ENCODE measurements at regions not wholly inside any gene's neighbourhood (a gene's known extent, or its start where the extent isn't known, plus 50 kb on each side); places are given as distances from the start of the nearest gene placed in this dataset.

DNA sequence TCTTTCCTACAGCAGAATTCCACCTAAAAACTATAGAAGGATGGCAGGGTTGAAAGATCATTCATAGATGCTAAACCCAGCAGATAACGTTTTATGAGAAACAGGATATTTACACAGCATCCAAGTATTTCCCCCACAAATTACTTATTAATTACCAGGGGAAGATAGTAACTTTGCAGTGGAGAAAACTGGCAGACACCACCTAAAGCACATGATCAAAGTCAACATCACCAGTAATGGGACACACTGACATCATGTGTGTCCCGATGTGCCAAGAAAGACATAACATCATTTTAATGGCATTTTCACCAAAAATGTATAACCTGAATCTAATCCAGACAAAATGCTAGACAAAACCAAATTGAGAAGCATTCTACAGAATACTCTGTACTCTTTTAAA lies 220.4 kb upstream of the THBS1 start:
- Histone ChIP-seq H3K36me3 (ENCODE audit: insufficient read depth, low read length) (no peaks in the 10 kb centered on the region), H3K4me2 (ENCODE audit: low read depth, low read length, poor library complexity, severe bottlenecking) (no peak overlapping the region), H3K79me2 (ENCODE audit: low read length) (no peaks in the 10 kb centered on the region), H2AFZ (ENCODE audit: low read length) (no peak overlapping the region), H3K4me1 (ENCODE audit: low read length) (no peaks in the 10 kb centered on the region), H3K27me3 (ENCODE audit: low read length) (no peaks in the 10 kb centered on the region), H3K9me2 (replicated peaks; ENCODE audit: insufficient read depth, low read length) (no peaks in the 10 kb centered on the region), H3K27ac (ENCODE audit: low read length) (no peak overlapping the region), H3K4me3 (ENCODE audit: low read length) (no peak overlapping the region), H3K9me3 (ENCODE audit: low read length) (no peaks in the 10 kb centered on the region), H3K9ac (ENCODE audit: low read length) (no peak overlapping the region), H4K20me1 (ENCODE audit: insufficient read depth, low read depth, low read length) (no peaks in the 10 kb centered on the region)
- DNase-seq = no peak

DNA sequence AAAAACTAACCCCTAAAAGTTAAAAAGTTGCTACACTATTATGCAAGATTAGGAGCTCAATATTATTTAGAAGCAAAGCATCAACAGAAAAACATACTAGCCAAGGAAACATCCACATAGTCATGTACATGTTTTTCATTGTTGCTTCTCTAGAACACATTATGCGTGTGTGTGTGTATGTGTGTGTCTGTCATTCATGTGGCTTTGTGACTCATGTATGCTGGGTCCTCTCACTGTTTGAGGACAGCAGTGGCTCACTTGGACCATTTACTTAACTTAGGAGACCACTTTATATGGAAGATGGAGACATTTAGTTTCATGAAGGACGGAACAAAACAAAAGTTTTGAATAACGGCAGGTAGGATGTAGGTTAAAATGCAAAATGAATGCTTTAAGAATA lies 219.4 kb upstream of the THBS1 start:
- no peak overlapping the region for H3K4me3 ChIP-seq (ENCODE audit: low read length)
- H3K27ac ChIP-seq (ENCODE audit: low read length) = no peak overlapping the region
- H3K9me2 ChIP-seq (replicated peaks; ENCODE audit: insufficient read depth, low read length) = no peaks in the 10 kb centered on the region
- no peaks in the 10 kb centered on the region for H3K36me3 ChIP-seq (ENCODE audit: insufficient read depth, low read length)
- no peak for DNase-seq
- H3K4me1 ChIP-seq (ENCODE audit: low read length) = no peaks in the 10 kb centered on the region
- no peak overlapping the region for H3K4me2 ChIP-seq (ENCODE audit: low read depth, low read length, poor library complexity, severe bottlenecking)
- no peaks in the 10 kb centered on the region for H3K9me3 ChIP-seq (ENCODE audit: low read length)
- no peaks in the 10 kb centered on the region for H4K20me1 ChIP-seq (ENCODE audit: insufficient read depth, low read depth, low read length)
- H3K27me3 ChIP-seq (ENCODE audit: low read length) = no peaks in the 10 kb centered on the region
- H3K79me2 ChIP-seq (ENCODE audit: low read length) = no peaks in the 10 kb centered on the region
- H3K9ac ChIP-seq (ENCODE audit: low read length) = no peak overlapping the region
- no peak overlapping the region for H2AFZ ChIP-seq (ENCODE audit: low read length)

DNA sequence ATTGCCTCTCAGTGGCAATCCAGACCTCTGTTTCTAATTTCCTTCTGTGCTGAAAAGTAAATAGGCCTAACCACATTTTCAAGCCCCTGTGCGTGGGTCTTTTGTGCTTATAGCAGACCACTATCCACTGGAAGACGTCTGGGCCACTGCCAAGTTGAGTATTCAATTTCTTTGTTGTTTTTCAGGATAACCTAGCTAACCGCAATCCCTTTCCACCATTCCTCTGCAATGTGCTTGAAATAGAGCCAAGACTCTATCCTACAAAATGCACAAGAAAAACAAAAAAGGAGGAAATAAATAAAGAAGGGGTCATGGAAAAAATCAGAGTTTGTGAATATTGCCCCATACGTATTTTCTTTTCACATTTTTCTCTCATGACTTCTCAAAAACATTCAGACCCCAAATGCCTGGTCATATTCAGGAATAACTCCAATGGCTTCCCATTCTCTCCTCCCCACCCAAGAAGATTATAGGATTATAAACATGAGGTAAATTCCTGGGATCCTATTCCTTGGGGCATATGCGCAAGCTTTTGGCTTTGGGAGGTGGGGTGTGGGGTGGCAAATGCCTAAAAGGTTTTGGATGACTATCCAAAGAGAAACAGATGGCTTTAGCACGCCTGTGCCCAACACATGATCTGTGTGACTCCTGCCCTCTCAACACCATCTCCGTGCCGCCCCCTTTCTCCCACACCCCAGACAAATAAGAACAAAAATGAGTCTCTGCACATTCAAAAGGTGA lies 217.9 kb upstream of the THBS1 start:
- Histone ChIP-seq H3K79me2 (ENCODE audit: low read length) (no peaks in the 10 kb centered on the region), H3K9ac (ENCODE audit: low read length) (no peak overlapping the region), H4K20me1 (ENCODE audit: insufficient read depth, low read depth, low read length) (no peaks in the 10 kb centered on the region), H3K4me1 (ENCODE audit: low read length) (no peaks in the 10 kb centered on the region), H3K27me3 (ENCODE audit: low read length) (no peaks in the 10 kb centered on the region), H3K4me3 (ENCODE audit: low read length) (no peak overlapping the region), H3K9me2 (replicated peaks; ENCODE audit: insufficient read depth, low read length) (no peaks in the 10 kb centered on the region), H3K36me3 (ENCODE audit: insufficient read depth, low read length) (no peaks in the 10 kb centered on the region), H3K4me2 (ENCODE audit: low read depth, low read length, poor library complexity, severe bottlenecking) (no peak overlapping the region), H3K27ac (ENCODE audit: low read length) (no peak overlapping the region), H3K9me3 (ENCODE audit: low read length) (no peaks in the 10 kb centered on the region), H2AFZ (ENCODE audit: low read length) (no peak overlapping the region)
- no peak for DNase-seq

- H2AFZ ChIP-seq (ENCODE audit: low read length) = no peak overlapping the region
- H3K9me3 ChIP-seq (ENCODE audit: low read length) = no peaks in the 10 kb centered on the region
- no peaks in the 10 kb centered on the region for H3K36me3 ChIP-seq (ENCODE audit: insufficient read depth, low read length)
- no peaks in the 10 kb centered on the region for H3K79me2 ChIP-seq (ENCODE audit: low read length)
- no peak overlapping the region for H3K4me3 ChIP-seq (ENCODE audit: low read length)
- DNase-seq = no peak
- no peaks in the 10 kb centered on the region for H3K4me1 ChIP-seq (ENCODE audit: low read length)
- H3K27ac ChIP-seq (ENCODE audit: low read length) = no peak overlapping the region
- H3K9ac ChIP-seq (ENCODE audit: low read length) = no peak overlapping the region
- H3K4me2 ChIP-seq (ENCODE audit: low read depth, low read length, poor library complexity, severe bottlenecking) = no peak overlapping the region
- H3K9me2 ChIP-seq (replicated peaks; ENCODE audit: insufficient read depth, low read length) = no peaks in the 10 kb centered on the region
- H3K27me3 ChIP-seq (ENCODE audit: low read length) = no peaks in the 10 kb centered on the region
- no peaks in the 10 kb centered on the region for H4K20me1 ChIP-seq (ENCODE audit: insufficient read depth, low read depth, low read length)
Observed at GRCh38 chr15:39363761-39364586, 216.9 kb upstream of the THBS1 start.

DNA sequence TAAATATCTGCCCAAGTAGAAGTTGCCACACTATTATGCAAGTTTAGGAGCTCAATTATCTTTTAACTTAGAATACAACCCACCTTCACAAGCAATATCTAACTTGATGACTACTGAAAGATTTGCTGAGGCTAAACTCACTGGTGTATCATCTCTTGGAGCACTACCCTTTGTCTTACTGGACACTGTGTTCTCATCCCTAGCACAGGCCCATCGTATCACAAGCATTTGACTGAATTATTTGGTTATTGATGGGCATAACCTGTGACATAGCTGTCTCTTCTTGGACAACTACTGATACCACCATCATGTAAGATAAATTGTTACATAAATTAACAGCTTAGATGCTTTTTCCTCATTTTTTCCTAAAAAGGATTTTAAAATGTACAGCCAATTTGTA lies 216.2 kb upstream of the THBS1 start:
- H3K79me2 ChIP-seq (ENCODE audit: low read length) = no peaks in the 10 kb centered on the region
- no peaks in the 10 kb centered on the region for H4K20me1 ChIP-seq (ENCODE audit: insufficient read depth, low read depth, low read length)
- DNase-seq = no peak
- no peaks in the 10 kb centered on the region for H3K9me3 ChIP-seq (ENCODE audit: low read length)
- no peaks in the 10 kb centered on the region for H3K4me1 ChIP-seq (ENCODE audit: low read length)
- no peaks in the 10 kb centered on the region for H3K36me3 ChIP-seq (ENCODE audit: insufficient read depth, low read length)
- no peaks in the 10 kb centered on the region for H3K27me3 ChIP-seq (ENCODE audit: low read length)
- no peak overlapping the region for H3K4me3 ChIP-seq (ENCODE audit: low read length)
- no peak overlapping the region for H3K9ac ChIP-seq (ENCODE audit: low read length)
- H3K27ac ChIP-seq (ENCODE audit: low read length) = no peak overlapping the region
- H3K9me2 ChIP-seq (replicated peaks; ENCODE audit: insufficient read depth, low read length) = no peaks in the 10 kb centered on the region
- no peak overlapping the region for H3K4me2 ChIP-seq (ENCODE audit: low read depth, low read length, poor library complexity, severe bottlenecking)
- no peak overlapping the region for H2AFZ ChIP-seq (ENCODE audit: low read length)

- Histone ChIP-seq H3K27ac (ENCODE audit: low read length) (no peak overlapping the region), H3K27me3 (ENCODE audit: low read length) (no peaks in the 10 kb centered on the region), H3K4me1 (ENCODE audit: low read length) (no peaks in the 10 kb centered on the region), H3K4me2 (ENCODE audit: low read depth, low read length, poor library complexity, severe bottlenecking) (no peak overlapping the region), H3K9me3 (ENCODE audit: low read length) (no peaks in the 10 kb centered on the region), H3K79me2 (ENCODE audit: low read length) (no peaks in the 10 kb centered on the region), H3K36me3 (ENCODE audit: insufficient read depth, low read length) (no peaks in the 10 kb centered on the region), H4K20me1 (ENCODE audit: insufficient read depth, low read depth, low read length) (no peaks in the 10 kb centered on the region), H3K9me2 (replicated peaks; ENCODE audit: insufficient read depth, low read length) (no peaks in the 10 kb centered on the region), H3K4me3 (ENCODE audit: low read length) (no peak overlapping the region), H3K9ac (ENCODE audit: low read length) (no peak overlapping the region), H2AFZ (ENCODE audit: low read length) (no peak overlapping the region)
- DNase-seq = no peak
Observed at GRCh38 chr15:39365161-39365560, 215.7 kb upstream of the THBS1 start.

DNA sequence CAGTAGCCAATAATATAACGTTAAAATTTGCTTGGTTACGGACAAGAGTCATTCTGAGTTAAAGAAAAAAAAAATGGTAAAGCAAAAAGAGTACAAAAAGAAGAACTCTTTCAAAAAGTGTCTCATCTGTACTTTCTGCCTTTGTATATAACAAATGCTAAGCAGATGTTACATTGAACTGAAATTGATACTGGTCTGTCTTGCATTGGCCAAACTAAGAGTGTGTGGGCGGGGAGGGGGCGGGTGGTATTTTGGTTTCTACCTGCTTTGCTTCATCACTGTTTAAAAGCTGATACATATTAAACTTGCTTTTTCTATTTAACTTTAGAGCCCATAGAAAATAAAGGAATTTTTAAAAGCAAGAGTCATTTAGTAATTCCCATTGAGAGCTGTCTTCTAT lies 215.0 kb upstream of the THBS1 start:
- no peaks in the 10 kb centered on the region for H3K79me2 ChIP-seq (ENCODE audit: low read length)
- no peak for DNase-seq
- H3K27me3 ChIP-seq (ENCODE audit: low read length) = no peaks in the 10 kb centered on the region
- H3K4me2 ChIP-seq (ENCODE audit: low read depth, low read length, poor library complexity, severe bottlenecking) = no peak overlapping the region
- no peak overlapping the region for H2AFZ ChIP-seq (ENCODE audit: low read length)
- H3K9me3 ChIP-seq (ENCODE audit: low read length) = no peaks in the 10 kb centered on the region
- H3K9ac ChIP-seq (ENCODE audit: low read length) = no peak overlapping the region
- no peaks in the 10 kb centered on the region for H4K20me1 ChIP-seq (ENCODE audit: insufficient read depth, low read depth, low read length)
- no peaks in the 10 kb centered on the region for H3K4me1 ChIP-seq (ENCODE audit: low read length)
- H3K36me3 ChIP-seq (ENCODE audit: insufficient read depth, low read length) = no peaks in the 10 kb centered on the region
- no peak overlapping the region for H3K4me3 ChIP-seq (ENCODE audit: low read length)
- H3K9me2 ChIP-seq (replicated peaks; ENCODE audit: insufficient read depth, low read length) = no peaks in the 10 kb centered on the region
- no peak overlapping the region for H3K27ac ChIP-seq (ENCODE audit: low read length)

- H3K4me1 ChIP-seq (ENCODE audit: low read length) = no peaks in the 10 kb centered on the region
- H3K27ac ChIP-seq (ENCODE audit: low read length) = no peak overlapping the region
- no peak for DNase-seq
- no peaks in the 10 kb centered on the region for H3K79me2 ChIP-seq (ENCODE audit: low read length)
- no peaks in the 10 kb centered on the region for H3K27me3 ChIP-seq (ENCODE audit: low read length)
- no peaks in the 10 kb centered on the region for H3K36me3 ChIP-seq (ENCODE audit: insufficient read depth, low read length)
- H3K9me2 ChIP-seq (replicated peaks; ENCODE audit: insufficient read depth, low read length) = no peaks in the 10 kb centered on the region
- H3K9me3 ChIP-seq (ENCODE audit: low read length) = no peaks in the 10 kb centered on the region
- H3K4me2 ChIP-seq (ENCODE audit: low read depth, low read length, poor library complexity, severe bottlenecking) = no peak overlapping the region
- H4K20me1 ChIP-seq (ENCODE audit: insufficient read depth, low read depth, low read length) = no peaks in the 10 kb centered on the region
- no peak overlapping the region for H3K9ac ChIP-seq (ENCODE audit: low read length)
- H2AFZ ChIP-seq (ENCODE audit: low read length) = no peak overlapping the region
- no peak overlapping the region for H3K4me3 ChIP-seq (ENCODE audit: low read length)
Observed at GRCh38 chr15:39367596-39367995, 213.3 kb upstream of the THBS1 start.

Data from Karpas-422 (cell line).